HEK293 (cell line): ENCODE measurements at regions not wholly inside any gene's neighbourhood (a gene's known extent, or its start where the extent isn't known, plus 50 kb on each side); places are given as distances from the start of the nearest gene placed in this dataset.

Experiments
- TCF7L2 ChIP-seq: IDR thresholded peaks from 2 replicates; pipeline ENCODE4 v1.6.1; 2011; ENCODE audit warnings: low read depth, mild to moderate bottlenecking, inconsistent platforms, low read length, moderate library complexity, borderline replicate concordance
- ZNF624 ChIP-seq: fragments of 450-650 bp; formaldehyde crosslinking; IDR thresholded peaks from 2 replicates; pipeline ENCODE4 v1.5.1; 2017; ENCODE audit warnings: missing biosample characterization, missing genetic modification characterization
- TF ChIP-seq, protein P1 (sequence below): fragments of 450-650 bp; formaldehyde crosslinking; IDR thresholded peaks from 2 replicates; pipeline ENCODE4 v1.5.1; 2016; ENCODE audit warnings: missing biosample characterization, missing genetic modification characterization
- TF ChIP-seq, protein P2 (sequence below): fragments of 450-650 bp; formaldehyde crosslinking; IDR thresholded peaks from 2 replicates; pipeline ENCODE4 v1.5.1; 2016; ENCODE audit warnings: missing biosample characterization, missing genetic modification characterization

DNA sequence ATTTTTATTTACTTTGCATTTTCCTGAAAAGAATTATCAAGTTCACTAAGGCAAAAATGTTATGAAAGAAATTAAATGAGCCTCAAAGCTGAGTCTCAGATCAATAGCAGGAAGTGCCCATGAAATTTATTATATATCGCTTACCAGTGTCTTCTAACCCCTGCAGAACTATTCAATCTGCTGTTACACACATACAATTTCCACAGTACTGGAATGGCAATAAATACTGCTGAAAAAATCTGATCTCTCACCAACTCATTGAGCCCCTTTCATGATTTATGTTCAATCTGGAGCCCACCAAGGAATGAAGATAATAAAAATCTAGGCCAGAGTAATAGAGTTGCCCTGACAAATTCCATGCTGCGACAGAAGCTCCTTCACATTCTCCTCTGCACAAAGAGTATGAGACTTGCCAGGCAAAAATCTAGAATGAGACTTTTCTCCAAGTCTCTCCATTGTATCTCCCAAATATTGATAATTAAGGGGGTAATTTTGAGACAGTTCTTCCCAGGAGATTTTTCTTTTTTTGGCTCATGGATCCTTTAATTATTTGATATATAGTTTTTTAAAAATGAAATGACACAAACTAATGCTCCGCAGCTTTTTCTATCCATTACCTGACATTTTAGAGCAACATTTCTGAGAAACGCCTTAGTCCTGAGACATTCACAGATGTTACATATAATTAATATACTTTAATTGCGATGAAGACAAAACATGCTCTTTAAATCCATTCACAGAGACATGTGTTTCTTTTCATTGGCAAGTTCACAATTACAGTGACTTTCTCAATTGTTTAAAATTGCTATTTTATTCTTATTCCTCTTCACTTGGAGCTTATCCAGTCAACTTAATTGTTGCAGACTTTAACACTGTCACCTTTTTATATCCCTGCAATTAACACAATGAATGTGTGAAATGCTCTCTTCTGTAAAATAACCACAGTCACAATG is 1020.4 kb downstream of the CBLN2 start:
- TF ChIP-seq, protein P1, sequence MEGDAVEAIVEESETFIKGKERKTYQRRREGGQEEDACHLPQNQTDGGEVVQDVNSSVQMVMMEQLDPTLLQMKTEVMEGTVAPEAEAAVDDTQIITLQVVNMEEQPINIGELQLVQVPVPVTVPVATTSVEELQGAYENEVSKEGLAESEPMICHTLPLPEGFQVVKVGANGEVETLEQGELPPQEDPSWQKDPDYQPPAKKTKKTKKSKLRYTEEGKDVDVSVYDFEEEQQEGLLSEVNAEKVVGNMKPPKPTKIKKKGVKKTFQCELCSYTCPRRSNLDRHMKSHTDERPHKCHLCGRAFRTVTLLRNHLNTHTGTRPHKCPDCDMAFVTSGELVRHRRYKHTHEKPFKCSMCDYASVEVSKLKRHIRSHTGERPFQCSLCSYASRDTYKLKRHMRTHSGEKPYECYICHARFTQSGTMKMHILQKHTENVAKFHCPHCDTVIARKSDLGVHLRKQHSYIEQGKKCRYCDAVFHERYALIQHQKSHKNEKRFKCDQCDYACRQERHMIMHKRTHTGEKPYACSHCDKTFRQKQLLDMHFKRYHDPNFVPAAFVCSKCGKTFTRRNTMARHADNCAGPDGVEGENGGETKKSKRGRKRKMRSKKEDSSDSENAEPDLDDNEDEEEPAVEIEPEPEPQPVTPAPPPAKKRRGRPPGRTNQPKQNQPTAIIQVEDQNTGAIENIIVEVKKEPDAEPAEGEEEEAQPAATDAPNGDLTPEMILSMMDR: no peak
- TF ChIP-seq, protein P2, sequence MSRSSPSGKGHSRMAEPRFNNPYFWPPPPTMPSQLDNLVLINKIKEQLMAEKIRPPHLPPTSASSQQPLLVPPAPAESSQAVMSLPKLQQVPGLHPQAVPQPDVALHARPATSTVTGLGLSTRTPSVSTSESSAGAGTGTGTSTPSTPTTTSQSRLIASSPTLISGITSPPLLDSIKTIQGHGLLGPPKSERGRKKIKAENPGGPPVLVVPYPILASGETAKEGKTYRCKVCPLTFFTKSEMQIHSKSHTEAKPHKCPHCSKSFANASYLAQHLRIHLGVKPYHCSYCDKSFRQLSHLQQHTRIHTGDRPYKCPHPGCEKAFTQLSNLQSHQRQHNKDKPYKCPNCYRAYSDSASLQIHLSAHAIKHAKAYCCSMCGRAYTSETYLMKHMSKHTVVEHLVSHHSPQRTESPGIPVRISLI (tag by site-specific recombination): no peak
- TF ChIP-seq ZNF624: no peak
- TF ChIP-seq TCF7L2: no peak
